ENCODE measurements at regions not wholly inside any gene's neighbourhood (a gene's known extent, or its start where the extent isn't known, plus 50 kb on each side); places are given as distances from the start of the nearest gene placed in this dataset.

- no peak overlapping the region for H3K27ac ChIP-seq
- TF ChIP-seq ZFX (IDR thresholded peaks at IDR 0.05) (no peak), CTCF (conservative IDR thresholded peaks at IDR 0.05) (no peak)
Observed at GRCh38 chr1:115203287-115203686, 114.0 kb upstream of the TSPAN2 start.

- TF ChIP-seq ZFX (IDR thresholded peaks at IDR 0.05) = no peak
- no peak for TF ChIP-seq CTCF (conservative IDR thresholded peaks at IDR 0.05)
Observed at GRCh38 chr1:115201598-115201997, 112.3 kb upstream of the TSPAN2 start.

GRCh38 chr1:115199416-115200132, 110.3 kb upstream of the TSPAN2 start:
- no peak overlapping the region for H3K27ac ChIP-seq
- TF ChIP-seq CTCF (conservative IDR thresholded peaks at IDR 0.05) (no peak), ZFX (IDR thresholded peaks at IDR 0.05) (no peak)

More at GRCh38 chr1:115201598-115201997, 112.3 kb upstream of the TSPAN2 start:
- H3K27ac ChIP-seq = no peak overlapping the region

GRCh38 chr1:115198938-115199337, 109.6 kb upstream of the TSPAN2 start:
- TF ChIP-seq ZFX (IDR thresholded peaks at IDR 0.05) (no peak), CTCF (conservative IDR thresholded peaks at IDR 0.05) (no peak)
- H3K27ac ChIP-seq = no peak overlapping the region

GRCh38 chr1:115196296-115196695, 107.0 kb upstream of the TSPAN2 start:
- TF ChIP-seq ZFX (IDR thresholded peaks at IDR 0.05) (no peak), CTCF (conservative IDR thresholded peaks at IDR 0.05) (no peak)
- no peak overlapping the region for H3K27ac ChIP-seq

GRCh38 chr1:115194506-115194905, 105.2 kb upstream of the TSPAN2 start:
- H3K27ac ChIP-seq = no peak overlapping the region
- TF ChIP-seq ZFX (IDR thresholded peaks at IDR 0.05) (no peak), CTCF (conservative IDR thresholded peaks at IDR 0.05) (no peak)

GRCh38 chr1:115193046-115193828, 103.9 kb upstream of the TSPAN2 start:
- TF ChIP-seq CTCF (conservative IDR thresholded peaks at IDR 0.05) (no peak), ZFX (IDR thresholded peaks at IDR 0.05) (no peak)
- no peak overlapping the region for H3K27ac ChIP-seq

Data from C4-2B (cell line).